H9 (cell line): ENCODE measurements at regions not wholly inside any gene's neighbourhood (a gene's known extent, or its start where the extent isn't known, plus 50 kb on each side); places are given as distances from the start of the nearest gene placed in this dataset.

Experiments used
- DNase-seq: peaks from one replicate; pipeline ENCODE4 v3.0.0-alpha.2; 2017
- H2AFZ ChIP-seq: one replicate; pipeline ENCODE4 v1.6.1; 2013; ENCODE audit warnings: mild to moderate bottlenecking, low read length, control low read depth, moderate library complexity
- H2AK5ac ChIP-seq: 2 replicates; pipeline ENCODE4 v1.6.1; 2013; ENCODE audit warnings: low read length, control low read depth, mixed read lengths; ENCODE audit not compliant: insufficient read length
- H2BK120ac ChIP-seq: one replicate; pipeline ENCODE4 v1.6.1; 2013; ENCODE audit warnings: low read depth, mild to moderate bottlenecking, low read length, control low read depth, inconsistent platforms; ENCODE audit not compliant: poor library complexity, severe bottlenecking
- H2BK12ac ChIP-seq: 2 replicates; pipeline ENCODE4 v1.6.1; 2013; ENCODE audit warnings: low read length, control low read depth, mixed read lengths, low read depth; ENCODE audit not compliant: insufficient read length
- H2BK15ac ChIP-seq: 2 replicates; pipeline ENCODE4 v1.6.1; 2013; ENCODE audit warnings: low read depth, low read length, control low read depth
- H2BK20ac ChIP-seq: one replicate; pipeline ENCODE4 v1.6.1; 2013; ENCODE audit warnings: low read depth, mild to moderate bottlenecking, low read length, control low read depth, inconsistent platforms; ENCODE audit not compliant: poor library complexity, severe bottlenecking
- H2BK5ac ChIP-seq: 2 replicates; pipeline ENCODE4 v1.6.1; 2013; ENCODE audit warnings: low read length, control low read depth, mixed read lengths; ENCODE audit not compliant: insufficient read length
- H3K14ac ChIP-seq: 2 replicates; pipeline ENCODE4 v1.6.1; 2013; ENCODE audit warnings: low read length, control low read depth; ENCODE audit not compliant: insufficient read depth
- H3K18ac ChIP-seq: 2 replicates; pipeline ENCODE4 v1.6.1; 2013; ENCODE audit warnings: low read depth, mild to moderate bottlenecking, mixed read lengths, low read length, control low read depth; ENCODE audit not compliant: insufficient read length
- H3K23ac ChIP-seq: 2 replicates; pipeline ENCODE4 v1.6.1; 2013; ENCODE audit warnings: low read length, control low read depth, mixed read lengths, low read depth; ENCODE audit not compliant: insufficient read length
- H3K23me2 ChIP-seq: 2 replicates; pipeline ENCODE4 v1.6.1; 2013; ENCODE audit warnings: low read depth, mild to moderate bottlenecking, mixed read lengths, low read length, control low read depth; ENCODE audit not compliant: insufficient read length, poor library complexity, severe bottlenecking
- H3K27ac ChIP-seq: 2 replicates; pipeline ENCODE4 v1.5.1; 2013; ENCODE audit warnings: low read length, control low read depth, mixed read lengths, low read depth; ENCODE audit not compliant: insufficient read length
- H3K27me3 ChIP-seq: 2 replicates; pipeline ENCODE4 v1.6.1; 2013; ENCODE audit warnings: low read length, control low read depth, inconsistent platforms; ENCODE audit not compliant: insufficient read depth
- H3K4ac ChIP-seq: 2 replicates; pipeline ENCODE4 v1.6.1; 2013; ENCODE audit warnings: low read depth, mild to moderate bottlenecking, control low read depth, inconsistent platforms, low read length, moderate library complexity
- H3K4me1 ChIP-seq: 2 replicates; pipeline ENCODE4 v1.6.1; 2013; ENCODE audit warnings: low read length, control low read depth, inconsistent platforms; ENCODE audit not compliant: insufficient read depth
- H3K4me2 ChIP-seq: 2 replicates; pipeline ENCODE4 v1.6.1; 2013; ENCODE audit warnings: low read length, control low read depth, mixed read lengths; ENCODE audit not compliant: insufficient read length, insufficient read depth
- H3K56ac ChIP-seq: 2 replicates; pipeline ENCODE4 v1.6.1; 2013; ENCODE audit warnings: low read depth, mild to moderate bottlenecking, mixed read lengths, low read length, control low read depth; ENCODE audit not compliant: insufficient read length
- H3K79me1 ChIP-seq: 2 replicates; pipeline ENCODE4 v1.6.1; 2013; ENCODE audit warnings: low read depth, mild to moderate bottlenecking, moderate library complexity, low read length, control low read depth, inconsistent platforms; ENCODE audit not compliant: insufficient read depth, poor library complexity, severe bottlenecking
- H3K79me2 ChIP-seq: 2 replicates; pipeline ENCODE4 v1.6.1; 2013; ENCODE audit warnings: low read length, control low read depth, inconsistent platforms; ENCODE audit not compliant: insufficient read depth
- H3K9ac ChIP-seq: 2 replicates; pipeline ENCODE4 v1.6.1; 2013; ENCODE audit warnings: low read length, control low read depth, mixed read lengths; ENCODE audit not compliant: insufficient read length; ENCODE audit errors: extremely low read depth
- H3K9me3 ChIP-seq: one replicate; pipeline ENCODE4 v1.6.1; 2013; ENCODE audit warnings: low read depth, low read length, inconsistent platforms; ENCODE audit not compliant: control insufficient read depth
- H3T11ph ChIP-seq: one replicate; pipeline ENCODE4 v1.6.1; 2013; ENCODE audit warnings: mild to moderate bottlenecking, low read length, control low read depth, inconsistent platforms
- H4K20me1 ChIP-seq: one replicate; pipeline ENCODE4 v1.6.1; 2013; ENCODE audit not compliant: control insufficient read depth, insufficient read length, insufficient read depth
- H4K5ac ChIP-seq: 2 replicates; pipeline ENCODE4 v1.6.1; 2013; ENCODE audit warnings: low read depth, mild to moderate bottlenecking, mixed read lengths, low read length, control low read depth; ENCODE audit not compliant: insufficient read length
- H4K8ac ChIP-seq: replicated peaks from 2 replicates; pipeline ENCODE4 v1.6.1; 2013; ENCODE audit warnings: low read length, control low read depth, mixed read lengths, low read depth; ENCODE audit not compliant: insufficient read length
- H4K91ac ChIP-seq: 2 replicates; pipeline ENCODE4 v1.6.1; 2013; ENCODE audit warnings: low read depth, mild to moderate bottlenecking, moderate library complexity, mixed read lengths, low read length, control low read depth; ENCODE audit not compliant: insufficient read length
- H3K27ac Mint-ChIP-seq, 3 experiments: 2 replicates in 2 of 3; 3 replicates in 1 of 3; pipeline ENCODE4 v1.8.0; 2020 to 2021; ENCODE audit warnings: mixed read lengths in 3 of 3, mild to moderate bottlenecking in 1 of 3, moderate library complexity in 1 of 3
- H3K27me3 Mint-ChIP-seq: 2 replicates; pipeline ENCODE4 v1.8.0; 2021; ENCODE audit warnings: low read depth, mild to moderate bottlenecking, moderate library complexity, mixed read lengths
- H3K36me3 Mint-ChIP-seq, 3 experiments: 2 replicates in 2 of 3; 3 replicates in 1 of 3; pipeline ENCODE4 v1.8.0; 2020 to 2021; ENCODE audit warnings: low read depth in 3 of 3, mixed read lengths in 3 of 3; ENCODE audit not compliant: insufficient read depth in 1 of 3
- H3K4me1 Mint-ChIP-seq, 2 experiments: 2 replicates each; pipeline ENCODE4 v1.8.0; 2020; ENCODE audit warnings: mixed read lengths in 2 of 2
- H3K4me3 Mint-ChIP-seq, 2 experiments: 2 replicates in 1 of 2; 3 replicates in 1 of 2; pipeline ENCODE4 v1.8.0; 2020 to 2021; ENCODE audit warnings: mild to moderate bottlenecking in 2 of 2, mixed read lengths in 2 of 2, moderate library complexity in 1 of 2
- H3K9me3 Mint-ChIP-seq, 2 experiments: 2 replicates in 1 of 2; 3 replicates in 1 of 2; pipeline ENCODE4 v1.8.0; 2020; ENCODE audit warnings: mild to moderate bottlenecking in 2 of 2, mixed read lengths in 2 of 2, moderate library complexity in 1 of 2
- WGBS: extraction: QIAGEN DNeasy Blood & Tissue Kit; methylation state at CpG from one replicate; pipeline ENCODE4 v1.1.7; 2013; ENCODE audit warnings: missing lambda C conversion rate, low lambda C conversion rate, mixed read lengths; ENCODE audit not compliant: insufficient read length; ENCODE audit errors: extremely low coverage; 5-methylcytosine and 5-hydroxymethylcytosine counted together
- TF ChIP-seq, protein P1 (sequence below): fragments of 200-600 bp; sonication (generic); conservative IDR thresholded peaks from 3 replicates; pipeline ENCODE4 v1.8.0; 2021; ENCODE audit warnings: antibody characterized with exemption, mild to moderate bottlenecking

DNA sequence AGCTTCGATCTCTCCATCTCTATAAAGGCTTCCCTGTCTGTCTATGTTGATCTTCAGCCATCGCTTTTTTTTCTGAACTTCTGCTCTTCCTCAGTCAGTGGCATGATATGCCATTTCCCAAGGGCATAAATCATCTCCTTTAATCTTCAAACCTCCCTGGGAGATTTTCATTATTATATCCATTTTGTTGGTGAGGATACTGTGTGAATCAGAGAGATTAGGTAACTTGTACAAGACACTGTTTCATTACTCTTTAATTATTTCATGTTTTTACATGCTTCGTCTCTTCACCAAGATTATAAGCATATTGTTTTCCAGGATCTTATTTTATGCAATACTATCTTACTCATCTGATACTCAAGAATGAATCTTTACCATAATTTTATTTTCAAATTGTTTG lies 124.8 kb upstream of the ATP11B start:
- Histone ChIP-seq H2BK20ac (no peak overlapping the region), H3K9me3 (no peaks in the 10 kb centered on the region), H2BK12ac (no peak overlapping the region), H3K18ac (no peak overlapping the region), H3T11ph (no peak overlapping the region), H3K4me1 (no peaks in the 10 kb centered on the region), H4K5ac (no peak overlapping the region), H3K79me2 (no peaks in the 10 kb centered on the region), H2BK15ac (no peak overlapping the region), H2BK120ac (no peak overlapping the region), H3K27me3 (no peaks in the 10 kb centered on the region), H3K23me2 (no peaks in the 10 kb centered on the region), H3K14ac (no peak overlapping the region), H3K4ac (no peak overlapping the region), H4K91ac (no peak overlapping the region), H2BK5ac (no peak overlapping the region), H3K56ac (no peak overlapping the region), H2AFZ (no peak overlapping the region), H4K20me1 (no peaks in the 10 kb centered on the region), H4K8ac (no peak overlapping the region), H3K9ac (no peak overlapping the region), H3K79me1 (no peaks in the 10 kb centered on the region), H3K4me2 (no peak overlapping the region), H3K23ac (no peak overlapping the region), H2AK5ac (no peak overlapping the region), H3K27ac (no peak overlapping the region)
- Mint-ChIP-seq H3K4me1 (peaks cover 6 to 9% of the 10 kb centered on the region in 2 experiments; a peak in 3 of 4 replicates), H3K27ac (no peak overlapping the region), H3K27me3 (no peaks in the 10 kb centered on the region; the same call in 1 of the 2 replicates), H3K36me3 (no peaks in the 10 kb centered on the region), H3K9me3 (no peaks in the 10 kb centered on the region; a peak in 1 of 5 replicates), H3K4me3 (no peak overlapping the region)
- no peak for DNase-seq
- no CpG with 5 or more reads among the region's 3 CpGs for WGBS
- TF ChIP-seq, protein P1, sequence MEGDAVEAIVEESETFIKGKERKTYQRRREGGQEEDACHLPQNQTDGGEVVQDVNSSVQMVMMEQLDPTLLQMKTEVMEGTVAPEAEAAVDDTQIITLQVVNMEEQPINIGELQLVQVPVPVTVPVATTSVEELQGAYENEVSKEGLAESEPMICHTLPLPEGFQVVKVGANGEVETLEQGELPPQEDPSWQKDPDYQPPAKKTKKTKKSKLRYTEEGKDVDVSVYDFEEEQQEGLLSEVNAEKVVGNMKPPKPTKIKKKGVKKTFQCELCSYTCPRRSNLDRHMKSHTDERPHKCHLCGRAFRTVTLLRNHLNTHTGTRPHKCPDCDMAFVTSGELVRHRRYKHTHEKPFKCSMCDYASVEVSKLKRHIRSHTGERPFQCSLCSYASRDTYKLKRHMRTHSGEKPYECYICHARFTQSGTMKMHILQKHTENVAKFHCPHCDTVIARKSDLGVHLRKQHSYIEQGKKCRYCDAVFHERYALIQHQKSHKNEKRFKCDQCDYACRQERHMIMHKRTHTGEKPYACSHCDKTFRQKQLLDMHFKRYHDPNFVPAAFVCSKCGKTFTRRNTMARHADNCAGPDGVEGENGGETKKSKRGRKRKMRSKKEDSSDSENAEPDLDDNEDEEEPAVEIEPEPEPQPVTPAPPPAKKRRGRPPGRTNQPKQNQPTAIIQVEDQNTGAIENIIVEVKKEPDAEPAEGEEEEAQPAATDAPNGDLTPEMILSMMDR = no peak
